ENCODE measurements at regions not wholly inside any gene's neighbourhood (a gene's known extent, or its start where the extent isn't known, plus 50 kb on each side); places are given as distances from the start of the nearest gene placed in this dataset.

DNA sequence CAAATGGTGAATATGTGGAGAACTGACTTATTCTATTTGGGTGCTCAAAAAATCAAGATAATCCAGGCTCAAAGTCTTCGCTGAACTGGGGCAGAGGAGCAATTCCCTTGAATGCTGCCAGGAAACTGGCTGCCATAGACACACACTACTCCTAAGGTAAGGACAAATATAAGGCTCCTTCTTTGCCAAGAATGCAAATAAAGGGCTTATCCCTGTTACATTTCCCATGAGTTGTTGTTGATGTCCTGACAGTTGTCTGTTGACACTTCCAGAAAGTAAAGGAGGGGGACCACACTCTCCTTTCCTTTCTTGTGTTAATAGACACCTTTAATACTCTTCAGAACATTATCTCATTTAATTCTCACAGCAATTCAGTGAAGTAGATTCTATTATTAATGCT is 212.2 kb upstream of the PTBP2 start:
- Histone ChIP-seq H3K4me2 (ENCODE audit: insufficient read depth, low read length) (no peak overlapping the region), H3K9me3 (replicated peaks; ENCODE audit: control insufficient read depth, insufficient read depth, low read depth, low read length) (0 out of 2 replicates have a peak, but pooled peaks cover 2% of the 10 kb centered on the region), H4K20me1 (replicated peaks; ENCODE audit: control insufficient read depth, insufficient read depth, low read length) (no peaks in the 10 kb centered on the region), H3K9ac (ENCODE audit: insufficient read depth in 1 of 2, low read depth in 2 of 2, low read length in 2 of 2) (no peak overlapping the region), H3K9me1 (ENCODE audit: control insufficient read depth, insufficient read depth, low read length) (no peaks in the 10 kb centered on the region), H3K79me2 (ENCODE audit: control insufficient read depth, insufficient read depth, low read length) (no peaks in the 10 kb centered on the region), H2AFZ (ENCODE audit: low read depth, low read length) (no peak overlapping the region), H3K4me1 (replicated peaks in 1 of 2; ENCODE audit: control insufficient read depth in 2 of 2, insufficient read depth in 2 of 2, low read length in 2 of 2) (no peaks in the 10 kb centered on the region), H3K27me3 (ENCODE audit: control insufficient read depth in 2 of 2, insufficient read depth in 2 of 2, low read length in 2 of 2) (no peaks in the 10 kb centered on the region), H3K27ac (ENCODE audit: extremely low read depth, low read depth, low read length) (no peak overlapping the region), H3K36me3 (ENCODE audit: control insufficient read depth, insufficient read depth, low read length) (no peaks in the 10 kb centered on the region), H3K4me3 (no peak overlapping the region)
- ChIA-PET POLR2A (no interaction called here), CTCF (ENCODE audit: low intra/inter-chr PET ratio) (no interaction called here)
- DNase-seq (ENCODE audit: extremely low read depth in 1 of 4, low spot score in 3 of 4) (no peak), ATAC-seq (no peak), FAIRE-seq (no peak)
- intact Hi-C loops (cut with micrococcal nuclease) = no loop called here
- BruUV-seq (replicated peaks) = no TSS peak
- 0% methylated on average over 1 of the region's 1 CpG for WGBS (ENCODE audit: insufficient coverage, low coverage, missing lambda C conversion rate)
- TF ChIP-seq HOMEZ (CRISPR knock-in tag; IDR thresholded peaks at IDR 0.05) = no peak
- no peak for TF ChIP-seq TRIM24 (IDR thresholded peaks at IDR 0.05)
- no peak for TF ChIP-seq ASH1L (IDR thresholded peaks at IDR 0.05; ENCODE audit: borderline replicate concordance, low read depth, partially characterized antibody)
- no peak for TF ChIP-seq ZBTB34 (CRISPR knock-in tag; IDR thresholded peaks at IDR 0.05)
- in situ Hi-C loops (cut with MboI) = no loop called here
